Endothelial cell of umbilical vein (primary cell): ENCODE measurements at regions not wholly inside any gene's neighbourhood (a gene's known extent, or its start where the extent isn't known, plus 50 kb on each side); places are given as distances from the start of the nearest gene placed in this dataset.

ENCODE experiments used
- BruUV-seq: library from RNA; stranded (reverse); fragments of 400-500 nt; replicated peaks from 2 replicates; lab custom pipeline; 2021; lab: Mats Ljungman, UMichigan
- CTCF ChIA-PET: fragments of 300-600, 350-600 bp; sonication (Branson Sonifier 250); formaldehyde crosslinking; loops from one replicate; lab custom pipeline; 2021; ENCODE audit warnings: antibody characterized with exemption, inconsistent platforms; lab: Charles Lee
- POLR2A ChIA-PET: fragments of 300-600, 350-600 bp; sonication (Branson Sonifier 250); formaldehyde crosslinking; loops from one replicate; lab custom pipeline; 2021; ENCODE audit warnings: antibody characterized with exemption, inconsistent platforms; lab: Charles Lee
- DNase-seq: peaks from one replicate; pipeline ENCODE4 v3.0.0-alpha.2; 2011; ENCODE audit warnings: low read depth, low spot score
- FAIRE-seq: peaks from 2 replicates; lab custom pipeline; 2011; peaks lifted over from hg19 to GRCh38; lab: Jason Lieb, UNC
- H2AFZ ChIP-seq: 2 replicates; pipeline ENCODE4 v1.6.0; 2012; ENCODE audit warnings: low read depth, low read length, control low read depth, inconsistent platforms
- H3K27ac ChIP-seq: 2 replicates; pipeline ENCODE4 v1.5.1; 2011; ENCODE audit warnings: low read depth, mild to moderate bottlenecking, control low read depth, low read length, moderate library complexity; ENCODE audit not compliant: insufficient read depth
- H3K27me3 ChIP-seq, 2 experiments: 2 replicates each; pipeline versions ENCODE4 v1.6.0 to v1.6.1; 2011; ENCODE audit warnings: low read length in 2 of 2, mixed read lengths in 1 of 2; ENCODE audit not compliant: control insufficient read depth in 2 of 2, insufficient read depth in 2 of 2
- H3K36me3 ChIP-seq, 2 experiments: 2 replicates in 1 of 2; 3 replicates in 1 of 2; pipeline ENCODE4 v1.5.1; 2011; ENCODE audit warnings: low read length in 2 of 2, mild to moderate bottlenecking in 1 of 2, moderate library complexity in 1 of 2; ENCODE audit not compliant: control insufficient read depth in 2 of 2, insufficient read depth in 2 of 2; ENCODE audit errors: extremely low read depth in 1 of 2
- H3K4me1 ChIP-seq: 3 replicates; pipeline ENCODE4 v1.5.1; 2011; ENCODE audit warnings: mild to moderate bottlenecking, low read length; ENCODE audit not compliant: control insufficient read depth, insufficient read depth; ENCODE audit errors: extremely low read depth
- H3K4me2 ChIP-seq: 2 replicates; pipeline ENCODE4 v1.6.1; 2011; ENCODE audit warnings: low read length, control low read depth, mixed read lengths; ENCODE audit not compliant: insufficient read depth
- H3K4me3 ChIP-seq, 3 experiments: fragments of 200-600 bp in 1 of 3; sonication (generic), shearing (Covaris generic) in 1 of 3; replicated peaks in 1 of 3; 2 replicates each; pipeline ENCODE4 v1.5.1; 2011 to 2016; ENCODE audit warnings: control low read depth in 3 of 3, low read length in 3 of 3, mild to moderate bottlenecking in 2 of 3, inconsistent platforms in 1 of 3, low read depth in 1 of 3, moderate library complexity in 1 of 3; ENCODE audit not compliant: insufficient read depth in 1 of 3
- H3K79me2 ChIP-seq: 2 replicates; pipeline ENCODE4 v1.6.0; 2012; ENCODE audit warnings: low read length, inconsistent platforms; ENCODE audit not compliant: control insufficient read depth, insufficient read depth
- H3K9ac ChIP-seq: replicated peaks from 2 replicates; pipeline ENCODE3; 2011; ENCODE audit warnings: low read length, control low read depth; ENCODE audit not compliant: insufficient read depth; ENCODE audit errors: extremely low read depth
- H3K9me1 ChIP-seq: replicated peaks from 3 replicates; pipeline ENCODE4 v1.6.0; 2011; ENCODE audit warnings: mild to moderate bottlenecking, low read length; ENCODE audit not compliant: control insufficient read depth, insufficient read depth; ENCODE audit errors: extremely low read depth
- H3K9me3 ChIP-seq: replicated peaks from 2 replicates; pipeline ENCODE4 v1.5.1; 2012; ENCODE audit warnings: low read length, inconsistent platforms; ENCODE audit not compliant: control insufficient read depth, insufficient read depth
- H4K20me1 ChIP-seq: replicated peaks from 2 replicates; pipeline ENCODE3; 2011; ENCODE audit warnings: mild to moderate bottlenecking, low read length; ENCODE audit not compliant: control insufficient read depth, insufficient read depth; ENCODE audit errors: extremely low read depth
- EZH2 ChIP-seq: IDR thresholded peaks from 2 replicates; pipeline ENCODE4 v1.6.1; 2012; ENCODE audit warnings: borderline replicate concordance, low read depth, mild to moderate bottlenecking, moderate library complexity, low read length, inconsistent platforms; ENCODE audit not compliant: severe bottlenecking
- FOS ChIP-seq: IDR thresholded peaks from 2 replicates; pipeline ENCODE4 v1.6.1; 2011; ENCODE audit warnings: mild to moderate bottlenecking, low read length, moderate library complexity, borderline replicate concordance; ENCODE audit not compliant: insufficient read depth
- GATA2 ChIP-seq: IDR thresholded peaks from 2 replicates; pipeline ENCODE4 v1.7.0; 2011; ENCODE audit warnings: low read depth, mild to moderate bottlenecking, moderate library complexity, mixed read lengths, low read length; ENCODE audit not compliant: insufficient read length, insufficient read depth
- JUN ChIP-seq: IDR thresholded peaks from 2 replicates; pipeline ENCODE4 v1.6.1; 2011; ENCODE audit warnings: borderline replicate concordance, low read depth; ENCODE audit not compliant: insufficient read length, insufficient read depth
- MAX ChIP-seq: IDR thresholded peaks from 2 replicates; pipeline ENCODE4 v1.6.1; 2011; ENCODE audit not compliant: insufficient read depth, insufficient read length
- MYC ChIP-seq: IDR thresholded peaks from one replicate; pipeline ENCODE4 v1.6.1; 2011; ENCODE audit warnings: mild to moderate bottlenecking, low read depth, low read length
- POLR2A ChIP-seq: IDR thresholded peaks from 2 replicates; pipeline ENCODE4 v1.6.1; 2012; ENCODE audit warnings: low read depth, mild to moderate bottlenecking, control low read depth, low read length
- POLR2AphosphoS5 ChIP-seq: IDR thresholded peaks from 2 replicates; pipeline ENCODE4 v1.6.1; 2012; ENCODE audit warnings: low read depth, mild to moderate bottlenecking, control low read depth, low read length, moderate library complexity; ENCODE audit not compliant: insufficient read depth
- dilution Hi-C: fragments of 300-500 bp; cut with MboI; formaldehyde crosslinking; loops from one replicate; pipeline ENCODE4 v1.15.0; 2019; ENCODE audit warnings: low sequenced_read_pairs; ENCODE audit not compliant: extremely low pct_ligation_motif_present
- intact Hi-C: fragments of 100-400 bp; cut with micrococcal nuclease; formaldehyde crosslinking; loops from one replicate; pipeline ENCODE4 v1.10.0; 2022
- TF ChIP-seq, protein P1 (sequence below), 2 donors: IDR thresholded peaks; 1 replicate in 1 of 2; 2 replicates in 1 of 2; pipeline ENCODE4 v1.5.1; 2011; ENCODE audit warnings: low read length in 2 of 2, mild to moderate bottlenecking in 2 of 2, moderate library complexity in 2 of 2, control low read depth in 1 of 2, inconsistent platforms in 1 of 2, low read depth in 1 of 2; ENCODE audit not compliant: insufficient read depth in 1 of 2; ENCODE audit errors: extremely low read depth in 1 of 2

GRCh38 chr2:20125616-20126015 is 74.2 kb upstream of the LAPTM4A start:
- POLR2A ChIA-PET, result no interaction called here
- no peak for DNase-seq
- TF ChIP-seq, protein P1, sequence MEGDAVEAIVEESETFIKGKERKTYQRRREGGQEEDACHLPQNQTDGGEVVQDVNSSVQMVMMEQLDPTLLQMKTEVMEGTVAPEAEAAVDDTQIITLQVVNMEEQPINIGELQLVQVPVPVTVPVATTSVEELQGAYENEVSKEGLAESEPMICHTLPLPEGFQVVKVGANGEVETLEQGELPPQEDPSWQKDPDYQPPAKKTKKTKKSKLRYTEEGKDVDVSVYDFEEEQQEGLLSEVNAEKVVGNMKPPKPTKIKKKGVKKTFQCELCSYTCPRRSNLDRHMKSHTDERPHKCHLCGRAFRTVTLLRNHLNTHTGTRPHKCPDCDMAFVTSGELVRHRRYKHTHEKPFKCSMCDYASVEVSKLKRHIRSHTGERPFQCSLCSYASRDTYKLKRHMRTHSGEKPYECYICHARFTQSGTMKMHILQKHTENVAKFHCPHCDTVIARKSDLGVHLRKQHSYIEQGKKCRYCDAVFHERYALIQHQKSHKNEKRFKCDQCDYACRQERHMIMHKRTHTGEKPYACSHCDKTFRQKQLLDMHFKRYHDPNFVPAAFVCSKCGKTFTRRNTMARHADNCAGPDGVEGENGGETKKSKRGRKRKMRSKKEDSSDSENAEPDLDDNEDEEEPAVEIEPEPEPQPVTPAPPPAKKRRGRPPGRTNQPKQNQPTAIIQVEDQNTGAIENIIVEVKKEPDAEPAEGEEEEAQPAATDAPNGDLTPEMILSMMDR (IDR thresholded peaks at IDR 0.05; ENCODE audit: extremely low read depth in 1 of 2, insufficient read depth in 1 of 2, low read depth in 1 of 2, low read length in 2 of 2), result no peak
- no peak for TF ChIP-seq POLR2AphosphoS5
- TF ChIP-seq EZH2, result no peak
- no peak for TF ChIP-seq GATA2
- no peak for TF ChIP-seq MAX
- TF ChIP-seq MYC, result no peak
- TF ChIP-seq POLR2A, result no peak
- no peak for TF ChIP-seq JUN
- no peak for TF ChIP-seq FOS
- Histone ChIP-seq H3K36me3 (no peaks in the 10 kb centered on the region), H3K27ac (no peak overlapping the region), H3K27me3 (no peaks in the 10 kb centered on the region), H2AFZ (no peak overlapping the region), H3K9me3 (no peaks in the 10 kb centered on the region), H4K20me1 (no peaks in the 10 kb centered on the region), H3K9ac (no peak overlapping the region), H3K4me3 (no peak overlapping the region), H3K4me2 (no peak overlapping the region), H3K9me1 (no peaks in the 10 kb centered on the region), H3K4me1 (no peaks in the 10 kb centered on the region), H3K79me2 (no peaks in the 10 kb centered on the region)
- CTCF ChIA-PET, result interaction anchor here (1.0 to 1.5 kb wide), 3 partner anchors 10 to 20 kb away, joined by 3 to 7 read pairs (median 4); no protein-coding TSS in a partner anchor
- no peak for FAIRE-seq
- BruUV-seq, result no TSS peak
- dilution Hi-C loops (no loop called here), intact Hi-C loops (no loop called here)
